Natural killer cell (primary cell): ENCODE measurements at regions not wholly inside any gene's neighbourhood (a gene's known extent, or its start where the extent isn't known, plus 50 kb on each side); places are given as distances from the start of the nearest gene placed in this dataset.

Experiments used
- ATAC-seq, 3 donors: fragments of 150-1000 bp in 2 of 3; fragments of 200-7000 bp in 1 of 3; cut with Tn5 transposase; 1 replicate in 1 of 3; 2 replicates in 2 of 3; pipeline ENCODE4 v1.10.0; 2021; ENCODE audit warnings: mild to moderate bottlenecking in 2 of 3, moderate library complexity in 2 of 3
- DNase-seq, 2 donors: peaks; one replicate each; pipeline versions ENCODE4 v3.0.0 to v3.0.0-alpha.2; 2013 to 2021; ENCODE audit warnings: mixed read lengths in 1 of 2
- H3K27ac ChIP-seq: one replicate; pipeline ENCODE4 v1.5.1; 2013; ENCODE audit warnings: mild to moderate bottlenecking, low read length
- H3K27me3 ChIP-seq: one replicate; pipeline ENCODE4 v1.6.1; 2013; ENCODE audit warnings: low read length; ENCODE audit not compliant: control insufficient read depth, insufficient read depth
- H3K36me3 ChIP-seq: one replicate; pipeline ENCODE4 v1.6.1; 2013; ENCODE audit warnings: low read length; ENCODE audit not compliant: control insufficient read depth, insufficient read depth
- H3K4me1 ChIP-seq: one replicate; pipeline ENCODE4 v1.6.1; 2013; ENCODE audit warnings: low read length; ENCODE audit not compliant: control insufficient read depth, insufficient read depth
- H3K4me3 ChIP-seq: one replicate; pipeline ENCODE4 v1.5.1; 2013; ENCODE audit warnings: low read length
- H3K9me3 ChIP-seq: one replicate; pipeline ENCODE4 v1.6.1; 2013; ENCODE audit warnings: low read length; ENCODE audit not compliant: control insufficient read depth, insufficient read depth
- H3K27ac Mint-ChIP-seq, 2 donors: one replicate each; pipeline ENCODE4 v1.8.0; 2022; ENCODE audit warnings: mild to moderate bottlenecking in 2 of 2, mixed read lengths in 2 of 2, moderate library complexity in 1 of 2
- H3K27me3 Mint-ChIP-seq, 2 donors: one replicate each; pipeline ENCODE4 v1.8.0; 2022; ENCODE audit warnings: low read depth in 2 of 2, mixed read lengths in 2 of 2
- H3K36me3 Mint-ChIP-seq: one replicate; pipeline ENCODE4 v1.8.0; 2022; ENCODE audit warnings: mixed read lengths
- H3K4me1 Mint-ChIP-seq, 2 donors: one replicate each; pipeline ENCODE4 v1.8.0; 2022; ENCODE audit warnings: mixed read lengths in 2 of 2
- H3K4me3 Mint-ChIP-seq: one replicate; pipeline ENCODE4 v1.8.0; 2022; ENCODE audit warnings: mild to moderate bottlenecking, moderate library complexity, mixed read lengths
- H3K9me3 Mint-ChIP-seq, 2 donors: one replicate each; pipeline ENCODE4 v1.8.0; 2022; ENCODE audit warnings: mixed read lengths in 2 of 2
- CTCF ChIP-seq: fragments of 200-600 bp; IDR thresholded peaks from one replicate; pipeline ENCODE4 v1.8.0; 2022; ENCODE audit warnings: antibody characterized with exemption
- WGBS: methylation state at CpG from one replicate; pipeline ENCODE4 v1.1.7; 2013; ENCODE audit warnings: missing lambda C conversion rate; ENCODE audit not compliant: insufficient coverage; 5-methylcytosine and 5-hydroxymethylcytosine counted together
- intact Hi-C: fragments of 100-400 bp; cut with micrococcal nuclease; formaldehyde crosslinking; loops from one replicate; pipeline ENCODE4 v1.14.2; 2022

- no peaks in the 10 kb centered on the region for H3K9me3 ChIP-seq
- H3K27ac Mint-ChIP-seq, result no peak overlapping the region
- H3K27me3 ChIP-seq, result no peaks in the 10 kb centered on the region
- no peak for TF ChIP-seq CTCF
- H3K36me3 Mint-ChIP-seq, result no peaks in the 10 kb centered on the region
- H3K9me3 Mint-ChIP-seq, result peaks cover 6 to 9% of the 10 kb centered on the region in 2 donors
- H3K4me1 ChIP-seq, result no peaks in the 10 kb centered on the region
- H3K27me3 Mint-ChIP-seq, result no peaks in the 10 kb centered on the region
- H3K27ac ChIP-seq, result no peak overlapping the region
- 91% methylated on average over 10 of the region's 10 CpGs for WGBS
- intact Hi-C loops, result no loop called here
- no peak for ATAC-seq
- H3K4me3 Mint-ChIP-seq, result no peak overlapping the region
- no peak for DNase-seq
- no peaks in the 10 kb centered on the region for H3K36me3 ChIP-seq
- no peaks in the 10 kb centered on the region for H3K4me1 Mint-ChIP-seq
- H3K4me3 ChIP-seq, result no peak overlapping the region
Observed at GRCh38 chr3:135452881-135453280, 512.6 kb upstream of the PPP2R3A start.

- 87% methylated on average over 5 of the region's 6 CpGs for WGBS
- H3K4me3 Mint-ChIP-seq, result no peak overlapping the region
- no peak for TF ChIP-seq CTCF
- H3K27me3 Mint-ChIP-seq, result no peaks in the 10 kb centered on the region
- H3K27ac ChIP-seq, result no peak overlapping the region
- no peaks in the 10 kb centered on the region for H3K36me3 Mint-ChIP-seq
- ATAC-seq (no peak), DNase-seq (no peak)
- H3K4me1 ChIP-seq, result no peaks in the 10 kb centered on the region
- no peak overlapping the region for H3K27ac Mint-ChIP-seq
- intact Hi-C loops, result no loop called here
- H3K9me3 ChIP-seq, result no peaks in the 10 kb centered on the region
- H3K4me1 Mint-ChIP-seq, result no peaks in the 10 kb centered on the region
- peaks cover 8 to 9% of the 10 kb centered on the region in 2 donors for H3K9me3 Mint-ChIP-seq
- H3K27me3 ChIP-seq, result no peaks in the 10 kb centered on the region
- H3K36me3 ChIP-seq, result no peaks in the 10 kb centered on the region
- H3K4me3 ChIP-seq, result no peak overlapping the region
Observed at GRCh38 chr3:135453326-135453725, 512.2 kb upstream of the PPP2R3A start.

- H3K27me3 ChIP-seq, result no peaks in the 10 kb centered on the region
- Mint-ChIP-seq H3K27ac (no peak overlapping the region), H3K9me3 (peaks cover 5 to 6% of the 10 kb centered on the region in 2 donors), H3K4me1 (no peaks in the 10 kb centered on the region), H3K4me3 (no peak overlapping the region), H3K27me3 (no peaks in the 10 kb centered on the region), H3K36me3 (no peaks in the 10 kb centered on the region)
- ATAC-seq (no peak), DNase-seq (no peak)
- intact Hi-C loops, result no loop called here
- no peaks in the 10 kb centered on the region for H3K9me3 ChIP-seq
- 56% methylated on average over 4 of the region's 4 CpGs for WGBS
- no peaks in the 10 kb centered on the region for H3K36me3 ChIP-seq
- H3K4me1 ChIP-seq, result no peaks in the 10 kb centered on the region
- TF ChIP-seq CTCF, result no peak
- H3K27ac ChIP-seq, result no peak overlapping the region
- H3K4me3 ChIP-seq, result no peak overlapping the region
Observed at GRCh38 chr3:135454890-135455289, 510.6 kb upstream of the PPP2R3A start.

GRCh38 chr3:135456108-135456790 lies 509.3 kb upstream of the PPP2R3A start:
- Mint-ChIP-seq H3K4me3 (no peak overlapping the region), H3K27me3 (no peaks in the 10 kb centered on the region), H3K36me3 (no peaks in the 10 kb centered on the region), H3K4me1 (no peaks in the 10 kb centered on the region), H3K27ac (no peak overlapping the region), H3K9me3 (peaks cover 5 to 6% of the 10 kb centered on the region in 2 donors)
- DNase-seq, result no peak
- Histone ChIP-seq H3K36me3 (no peaks in the 10 kb centered on the region), H3K27ac (no peak overlapping the region), H3K27me3 (no peaks in the 10 kb centered on the region), H3K4me1 (no peaks in the 10 kb centered on the region), H3K9me3 (no peaks in the 10 kb centered on the region), H3K4me3 (no peak overlapping the region)
- intact Hi-C loops, result no loop called here
- TF ChIP-seq CTCF, result no peak
- 71% methylated on average over 14 of the region's 15 CpGs for WGBS
- ATAC-seq, result no peak
